Uterus (tissue), 3 donors: ENCODE measurements at regions not wholly inside any gene's neighbourhood (a gene's known extent, or its start where the extent isn't known, plus 50 kb on each side); places are given as distances from the start of the nearest gene placed in this dataset.
A peak's percentile ranks its signal among the peaks of the same experiment; 100 is the strongest.

ENCODE experiments used
- DNase-seq, 2 donors: peaks; one replicate each; pipeline ENCODE4 v3.0.0-alpha.2; 2019 to 2020
- H3K27ac ChIP-seq, 2 donors: fragments of 200-600 bp; sonication (generic); 1 replicate in 1 of 2; 2 replicates in 1 of 2; pipeline ENCODE4 v1.5.1; 2016 to 2018
- H3K27me3 ChIP-seq, 2 donors: fragments of 200-600 bp; sonication (generic); one replicate each; pipeline ENCODE4 v1.5.1; 2018 to 2019; ENCODE audit warnings: control low read depth in 1 of 2
- H3K36me3 ChIP-seq, 2 donors: fragments of 200-600 bp; sonication (generic); one replicate each; pipeline ENCODE4 v1.5.1; 2019; ENCODE audit warnings: control low read depth in 1 of 2
- H3K4me1 ChIP-seq, 2 donors: fragments of 200-600 bp; sonication (generic); one replicate each; pipeline ENCODE4 v1.5.1; 2018 to 2019; ENCODE audit warnings: control low read depth in 1 of 2
- H3K4me3 ChIP-seq, 2 donors: fragments of 200-600 bp; sonication (generic); 1 replicate in 1 of 2; 2 replicates in 1 of 2; pipeline ENCODE4 v1.5.1; 2018 to 2019; ENCODE audit warnings: mild to moderate bottlenecking in 1 of 2
- H3K9me3 ChIP-seq, 2 donors: fragments of 200-600 bp; sonication (generic); one replicate each; pipeline ENCODE4 v1.5.1; 2019; ENCODE audit warnings: control low read depth in 1 of 2
- CTCF ChIP-seq, 4 experiments: fragments of 200-600 bp in 2 of 4; fragments of 450-650 bp in 2 of 4; sonication (generic) in 2 of 4; IDR thresholded peaks; one replicate each; pipeline ENCODE4 v1.5.1; 2016 to 2019; ENCODE audit warnings: antibody characterized with exemption in 4 of 4, mild to moderate bottlenecking in 2 of 4, moderate library complexity in 1 of 4
- POLR2A ChIP-seq, 2 donors: fragments of 450-650 bp; IDR thresholded peaks; one replicate each; pipeline ENCODE4 v1.6.1; 2016; ENCODE audit warnings: antibody characterized with exemption in 2 of 2, mild to moderate bottlenecking in 1 of 2, moderate library complexity in 1 of 2
- intact Hi-C: fragments of 100-400 bp; cut with DNase I; formaldehyde crosslinking; loops from one replicate; pipeline ENCODE4 v1.15.1; 2023; ENCODE audit warnings: low total_unique reads
- donor health status: DM: yes; HTN: yes; CAD: no.

GRCh38 chr5:61621202-61621650 is 289.2 kb downstream of the ZSWIM6 start:
- H3K36me3 ChIP-seq: no peaks in the 10 kb centered on the region
- H3K27ac ChIP-seq: no peak overlapping the region
- no peaks in the 10 kb centered on the region for H3K9me3 ChIP-seq
- H3K4me1 ChIP-seq: no peaks in the 10 kb centered on the region
- H3K27me3 ChIP-seq: no peaks in the 10 kb centered on the region
- intact Hi-C loops: no loop called here
- DNase-seq: no peak
- no peak for TF ChIP-seq POLR2A (IDR thresholded peaks at IDR 0.05)
- H3K4me3 ChIP-seq: no peak overlapping the region

GRCh38 chr5:61622156-61622555 is 290.1 kb downstream of the ZSWIM6 start:
- Histone ChIP-seq H3K9me3 (no peaks in the 10 kb centered on the region), H3K27ac (no peak overlapping the region), H3K4me1 (no peaks in the 10 kb centered on the region), H3K27me3 (no peaks in the 10 kb centered on the region), H3K4me3 (no peak overlapping the region), H3K36me3 (no peaks in the 10 kb centered on the region)
- intact Hi-C loops: no loop called here
- no peak for TF ChIP-seq POLR2A (IDR thresholded peaks at IDR 0.05)
- TF ChIP-seq CTCF (IDR thresholded peaks at IDR 0.05): no peak
- no peak for DNase-seq

- H3K9me3 ChIP-seq: no peaks in the 10 kb centered on the region
- intact Hi-C loops: no loop called here
- DNase-seq: no peak
- H3K4me3 ChIP-seq: no peak overlapping the region
- no peak overlapping the region for H3K27ac ChIP-seq
- H3K36me3 ChIP-seq: no peaks in the 10 kb centered on the region
- H3K4me1 ChIP-seq: no peaks in the 10 kb centered on the region
- H3K27me3 ChIP-seq: no peaks in the 10 kb centered on the region
- TF ChIP-seq POLR2A (IDR thresholded peaks at IDR 0.05): no peak
- TF ChIP-seq CTCF (IDR thresholded peaks at IDR 0.05): no peak
Measured at GRCh38 chr5:61623401-61624069, 291.5 kb downstream of the ZSWIM6 start.

GRCh38 chr5:61624553-61625136 is 292.6 kb downstream of the ZSWIM6 start:
- TF ChIP-seq CTCF (IDR thresholded peaks at IDR 0.05) (no peak), POLR2A (IDR thresholded peaks at IDR 0.05) (no peak)
- no peaks in the 10 kb centered on the region for H3K27me3 ChIP-seq
- H3K36me3 ChIP-seq: no peaks in the 10 kb centered on the region
- intact Hi-C loops: no loop called here
- H3K4me3 ChIP-seq: no peak overlapping the region
- no peak overlapping the region for H3K27ac ChIP-seq
- no peaks in the 10 kb centered on the region for H3K4me1 ChIP-seq
- H3K9me3 ChIP-seq: no peaks in the 10 kb centered on the region
- no peak for DNase-seq

GRCh38 chr5:61625137-61625561 is 293.1 kb downstream of the ZSWIM6 start:
- Histone ChIP-seq H3K27ac (no peak overlapping the region), H3K36me3 (no peaks in the 10 kb centered on the region), H3K4me3 (peak overlapping the region; percentile 51 to 58), H3K9me3 (no peaks in the 10 kb centered on the region), H3K27me3 (no peaks in the 10 kb centered on the region), H3K4me1 (no peaks in the 10 kb centered on the region)
- intact Hi-C loops: no loop called here
- DNase-seq: no peak
- TF ChIP-seq CTCF (IDR thresholded peaks at IDR 0.05): no peak
- no peak for TF ChIP-seq POLR2A (IDR thresholded peaks at IDR 0.05)
